Stimulated activated CD8-positive, alpha-beta memory T cell treated with anti-CD3 and anti-CD28 coated beads, Interleukin-12 subunit alpha, Interleukin-12 subunit beta, amount 100 ng/mL, for 4 hours (primary cell): ENCODE measurements at regions not wholly inside any gene's neighbourhood (a gene's known extent, or its start where the extent isn't known, plus 50 kb on each side); places are given as distances from the start of the nearest gene placed in this dataset.
"Not testable (repeated sequence)": the region's sequence is repeated elsewhere in the genome, so short reads cannot be mapped to it uniquely, and the experiment has no call there.

Source experiments
- DNase-seq: peaks from one replicate; pipeline ENCODE4 v3.0.0-alpha.2; 2020; ENCODE audit warnings: low read depth

GRCh38 chrX:74179990-74180389 is 124.0 kb upstream of the ZCCHC13 start:
- DNase-seq: no peak

DNA sequence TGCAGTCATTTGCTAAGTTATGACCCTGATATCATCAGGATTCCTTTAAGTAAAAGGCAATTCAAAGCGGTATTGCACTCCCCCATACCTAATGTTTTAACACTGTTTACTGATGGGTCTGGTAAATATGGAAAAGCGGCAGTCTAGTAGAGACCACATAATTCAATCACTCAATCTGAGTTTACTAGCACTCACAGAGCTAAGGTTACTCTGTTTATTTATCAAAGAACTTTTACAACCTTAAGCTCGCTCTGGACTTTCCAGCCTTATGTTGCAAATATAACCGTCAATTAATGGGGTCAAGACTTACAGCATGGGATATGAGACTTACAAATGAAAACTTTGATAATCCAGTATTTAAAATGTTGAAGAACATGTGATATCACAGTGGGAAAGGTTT is 124.5 kb upstream of the ZCCHC13 start:
- DNase-seq: no peak

- no peak for DNase-seq
These were observed 124.9 kb upstream of the ZCCHC13 start for GRCh38 chrX:74179071-74179470.

GRCh38 chrX:74178536-74178935 is 125.4 kb upstream of the ZCCHC13 start:
- no peak for DNase-seq

GRCh38 chrX:74171465-74171864 is 132.5 kb upstream of the ZCCHC13 start:
- no peak for DNase-seq

GRCh38 chrX:74162199-74162598 is 141.8 kb upstream of the ZCCHC13 start:
- no peak for DNase-seq

DNA sequence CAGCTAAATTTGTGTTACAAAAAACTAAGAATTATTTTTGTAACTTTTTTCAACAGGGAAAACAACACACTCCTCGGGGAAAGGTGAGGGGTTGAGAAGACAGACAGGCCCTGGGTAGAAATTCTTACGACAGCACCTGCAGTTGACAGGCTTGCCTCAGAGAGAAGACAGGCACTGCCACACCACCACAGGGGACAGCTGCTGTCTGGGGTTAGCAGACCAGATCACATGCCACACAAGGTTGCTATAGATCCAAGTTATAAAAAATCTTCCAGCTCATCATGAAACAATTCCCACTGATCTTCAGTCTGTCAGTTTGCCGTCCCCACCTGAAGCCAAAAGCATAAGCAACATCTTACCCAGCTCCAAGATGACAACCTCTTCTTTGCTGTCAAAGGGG is 143.2 kb upstream of the ZCCHC13 start:
- DNase-seq: no peak

DNA sequence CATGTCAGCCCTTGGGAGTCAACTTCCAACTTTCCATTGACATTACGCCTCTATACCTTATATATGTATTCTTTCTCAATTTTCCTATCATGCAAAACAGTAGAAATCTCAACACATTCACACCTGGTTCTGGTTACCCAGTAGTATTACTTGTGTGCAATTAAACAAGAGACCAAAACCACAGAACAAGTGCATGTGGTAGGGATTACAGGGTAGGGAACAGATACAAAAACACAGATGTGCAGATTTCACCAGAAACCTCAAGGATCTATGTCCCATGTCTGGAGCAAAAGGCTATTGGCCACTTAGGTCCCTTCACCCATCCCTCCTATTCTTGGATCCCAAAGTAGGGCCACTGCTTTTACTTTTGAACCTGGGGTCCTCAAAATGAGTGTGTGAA is 143.6 kb upstream of the ZCCHC13 start:
- no peak for DNase-seq

GRCh38 chrX:74147439-74147838 is 156.5 kb upstream of the ZCCHC13 start:
- DNase-seq: no peak

DNA sequence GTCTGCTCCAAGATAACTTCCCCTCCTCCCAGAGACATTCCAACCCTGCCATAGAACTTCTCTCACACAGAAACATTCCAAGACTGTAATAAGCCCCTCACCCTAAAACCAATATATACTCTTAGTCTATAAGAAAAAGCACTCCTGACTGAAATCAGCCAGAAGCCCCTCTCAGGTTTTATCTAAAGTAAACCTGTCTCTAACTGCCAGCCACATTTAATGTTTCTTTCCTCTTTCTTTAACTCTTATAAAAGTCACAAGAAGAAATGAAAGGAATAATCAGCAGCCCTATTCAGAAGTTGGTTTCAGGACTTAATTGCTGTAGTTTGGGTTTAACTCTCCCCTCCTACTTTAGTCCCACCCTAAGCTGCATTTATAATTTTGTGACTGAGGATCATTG is 165.0 kb upstream of the ZCCHC13 start:
- no peak for DNase-seq

GRCh38 chrX:74133156-74133796 is 170.7 kb upstream of the ZCCHC13 start:
- no peak for DNase-seq

GRCh38 chrX:74132280-74132679 is 171.7 kb upstream of the ZCCHC13 start:
- DNase-seq: no peak

GRCh38 chrX:74119016-74119910 is 184.7 kb upstream of the ZCCHC13 start:
- DNase-seq: no peak

GRCh38 chrX:74117962-74118902 is 185.7 kb upstream of the ZCCHC13 start:
- DNase-seq: no peak

- no peak for DNase-seq
These were observed 192.7 kb upstream of the ZCCHC13 start for GRCh38 chrX:74111245-74111644.

DNA sequence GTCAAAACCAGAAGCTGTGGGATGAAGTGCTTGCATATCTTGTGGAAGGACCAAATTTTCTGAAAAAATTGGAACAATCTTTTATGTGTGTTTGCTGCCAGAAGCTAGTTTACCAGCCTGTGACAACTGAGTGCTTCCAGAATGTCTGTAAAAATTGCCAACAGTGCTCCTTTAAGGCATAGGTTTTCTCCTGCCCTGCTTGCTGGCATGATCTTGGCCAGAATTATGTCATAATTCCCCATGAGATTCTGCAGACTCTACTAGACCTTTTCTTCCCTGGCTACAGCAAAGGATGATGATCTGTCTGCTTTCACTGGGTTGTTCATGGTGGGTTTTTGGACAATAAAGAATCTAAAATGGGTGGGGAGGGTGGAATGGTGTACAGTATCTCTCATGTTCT is 196.3 kb upstream of the ZCCHC13 start:
- DNase-seq: no peak

- DNase-seq: no peak
These were observed 199.5 kb upstream of the ZCCHC13 start for GRCh38 chrX:74104356-74105015.

DNA sequence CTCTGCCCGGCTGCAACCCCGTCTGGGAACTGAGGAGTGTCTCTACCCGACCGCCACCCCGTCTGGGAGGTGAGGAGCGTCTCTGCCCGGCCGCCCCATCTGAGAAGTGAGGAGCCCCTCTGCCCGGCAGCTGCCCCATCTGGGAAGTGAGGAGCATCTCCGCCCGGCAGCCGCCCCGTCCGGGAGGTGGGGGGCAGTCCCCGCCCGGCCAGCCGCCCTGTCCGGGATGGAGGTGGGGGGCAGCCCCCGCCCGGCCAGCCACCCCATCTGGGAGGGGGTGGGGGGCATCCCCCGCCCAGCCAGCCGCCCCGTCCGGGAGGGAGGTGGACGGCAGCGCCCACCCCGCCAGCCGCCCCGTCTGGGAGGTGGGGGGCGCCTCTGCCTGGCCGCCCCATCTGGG is 205.6 kb upstream of the ZCCHC13 start:
- DNase-seq: not testable (repeated sequence)

- DNase-seq: no peak
These were observed 213.9 kb upstream of the ZCCHC13 start for GRCh38 chrX:74090049-74090448.

DNA sequence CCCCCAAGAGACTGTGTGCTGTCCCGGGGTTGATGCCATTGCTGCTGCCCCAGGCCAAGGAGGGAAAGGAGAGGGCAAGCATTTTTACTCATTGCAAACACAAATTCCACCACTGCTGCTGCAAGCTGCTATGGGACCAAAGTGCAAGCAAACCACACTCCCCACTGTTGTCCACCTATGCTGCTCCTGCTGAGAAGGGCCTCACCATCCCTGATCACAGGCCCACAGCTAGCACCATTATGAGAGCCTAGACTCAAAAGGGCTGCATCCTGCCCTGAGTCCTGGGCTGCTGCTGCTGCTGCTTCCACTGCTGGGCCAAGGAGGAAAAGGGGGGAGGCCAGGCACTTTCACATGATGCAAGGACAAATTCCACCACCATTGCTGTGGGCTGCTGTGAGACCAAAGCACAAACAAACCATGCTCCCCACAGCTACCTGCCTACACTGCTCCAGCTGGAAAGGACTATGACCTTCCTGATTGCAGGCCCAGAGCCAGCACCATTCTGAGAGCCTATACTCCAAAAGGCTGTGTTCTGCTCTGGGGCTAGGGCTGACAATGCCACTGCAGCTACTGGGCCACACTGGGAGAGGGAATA is 218.2 kb upstream of the ZCCHC13 start:
- DNase-seq: no peak

- no peak for DNase-seq
These were observed 223.8 kb upstream of the ZCCHC13 start for GRCh38 chrX:74080165-74080564.
